ENCODE measurements at regions not wholly inside any gene's neighbourhood (a gene's known extent, or its start where the extent isn't known, plus 50 kb on each side); places are given as distances from the start of the nearest gene placed in this dataset.

DNA sequence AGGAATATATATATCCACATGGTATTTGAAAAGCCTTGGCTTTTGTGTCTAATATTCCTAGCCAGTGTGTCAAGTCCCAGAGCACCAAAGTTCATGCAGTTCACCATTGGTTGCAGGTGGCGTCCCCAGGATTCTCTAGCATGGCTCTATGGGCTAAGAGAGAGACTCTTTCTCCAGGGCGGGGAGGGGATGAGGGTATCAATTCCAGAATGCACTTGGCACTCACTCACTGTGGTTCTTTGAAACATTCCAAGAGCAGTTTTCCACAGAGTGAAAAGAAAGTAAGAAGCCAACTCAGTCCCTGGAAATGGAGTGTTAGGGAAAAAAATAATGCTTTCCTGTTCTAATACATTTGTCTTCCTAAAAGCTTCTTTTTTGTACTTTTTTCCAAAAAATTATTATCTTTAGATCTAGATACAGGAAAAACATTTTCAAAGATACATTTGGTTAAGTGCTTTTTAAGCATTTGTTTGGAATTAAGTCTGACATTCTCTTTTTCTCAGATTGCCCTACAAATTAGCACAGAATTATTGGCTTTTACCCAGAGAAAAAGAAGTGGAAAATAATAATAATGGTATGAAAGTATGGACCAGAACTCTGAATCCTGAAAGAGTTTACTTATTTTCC lies 239.9 kb downstream of the PAX3 start:
- TF ChIP-seq, protein P1, sequence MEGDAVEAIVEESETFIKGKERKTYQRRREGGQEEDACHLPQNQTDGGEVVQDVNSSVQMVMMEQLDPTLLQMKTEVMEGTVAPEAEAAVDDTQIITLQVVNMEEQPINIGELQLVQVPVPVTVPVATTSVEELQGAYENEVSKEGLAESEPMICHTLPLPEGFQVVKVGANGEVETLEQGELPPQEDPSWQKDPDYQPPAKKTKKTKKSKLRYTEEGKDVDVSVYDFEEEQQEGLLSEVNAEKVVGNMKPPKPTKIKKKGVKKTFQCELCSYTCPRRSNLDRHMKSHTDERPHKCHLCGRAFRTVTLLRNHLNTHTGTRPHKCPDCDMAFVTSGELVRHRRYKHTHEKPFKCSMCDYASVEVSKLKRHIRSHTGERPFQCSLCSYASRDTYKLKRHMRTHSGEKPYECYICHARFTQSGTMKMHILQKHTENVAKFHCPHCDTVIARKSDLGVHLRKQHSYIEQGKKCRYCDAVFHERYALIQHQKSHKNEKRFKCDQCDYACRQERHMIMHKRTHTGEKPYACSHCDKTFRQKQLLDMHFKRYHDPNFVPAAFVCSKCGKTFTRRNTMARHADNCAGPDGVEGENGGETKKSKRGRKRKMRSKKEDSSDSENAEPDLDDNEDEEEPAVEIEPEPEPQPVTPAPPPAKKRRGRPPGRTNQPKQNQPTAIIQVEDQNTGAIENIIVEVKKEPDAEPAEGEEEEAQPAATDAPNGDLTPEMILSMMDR (IDR thresholded peaks at IDR 0.05) = no peak
- TF ChIP-seq POLR2AphosphoS5 (IDR thresholded peaks at IDR 0.05) (no peak), POLR2A (IDR thresholded peaks at IDR 0.05) (no peak)
